Gastroesophageal sphincter (tissue), 4 donors: ENCODE measurements at regions not wholly inside any gene's neighbourhood (a gene's known extent, or its start where the extent isn't known, plus 50 kb on each side); places are given as distances from the start of the nearest gene placed in this dataset.

Source experiments
- ATAC-seq: fragments of 150-250 bp; one replicate; pipeline ENCODE4 v1.9.1; 2016; ENCODE audit warnings: mild to moderate bottlenecking, moderate library complexity
- H3K27ac ChIP-seq, 4 donors: fragments of 200-600 bp; sonication (generic) in 3 of 4; 1 replicate in 3 of 4; 2 replicates in 1 of 4; pipeline ENCODE4 v1.5.1; 2016 to 2019
- H3K27me3 ChIP-seq: fragments of 200-600 bp; sonication (generic); one replicate; pipeline ENCODE4 v1.5.1; 2019
- H3K36me3 ChIP-seq, 2 donors: fragments of 200-600 bp; sonication (generic); one replicate each; pipeline ENCODE4 v1.5.1; 2019; ENCODE audit warnings: control low read depth in 1 of 2
- H3K4me1 ChIP-seq, 3 donors: fragments of 200-600 bp; sonication (generic); 1 replicate in 2 of 3; 2 replicates in 1 of 3; pipeline ENCODE4 v1.5.1; 2016 to 2019; ENCODE audit warnings: control low read depth in 2 of 3
- H3K4me3 ChIP-seq, 2 donors: fragments of 200-600 bp; sonication (generic); one replicate each; pipeline ENCODE4 v1.5.1; 2019; ENCODE audit warnings: mild to moderate bottlenecking in 1 of 2, moderate library complexity in 1 of 2
- H3K9me3 ChIP-seq, 3 donors: fragments of 200-600 bp; sonication (generic); one replicate each; pipeline ENCODE4 v1.5.1; 2017 to 2019; ENCODE audit warnings: control low read depth in 2 of 3
- EP300 ChIP-seq: sonication (generic); formaldehyde crosslinking; IDR thresholded peaks from one replicate; pipeline ENCODE4 v1.6.1; 2017; ENCODE audit warnings: antibody characterized with exemption, mild to moderate bottlenecking
- POLR2A ChIP-seq, 2 donors: fragments of 450-650 bp; IDR thresholded peaks; one replicate each; pipeline ENCODE4 v1.6.1; 2017; ENCODE audit warnings: antibody characterized with exemption in 2 of 2, mild to moderate bottlenecking in 2 of 2, moderate library complexity in 1 of 2
- POLR2AphosphoS5 ChIP-seq: sonication (generic); formaldehyde crosslinking; IDR thresholded peaks from one replicate; pipeline ENCODE4 v1.6.1; 2017; ENCODE audit warnings: antibody characterized with exemption
- WGBS, 2 donors: methylation state at CpG; one replicate each; pipeline ENCODE4 v1.1.5; 2018; ENCODE audit warnings: low coverage in 1 of 2; 5-methylcytosine and 5-hydroxymethylcytosine counted together
- TF ChIP-seq, protein P1 (sequence below), 4 experiments: fragments of 200-600 bp in 2 of 4; fragments of 450-650 bp in 2 of 4; sonication (generic) in 1 of 4; IDR thresholded peaks; one replicate each; pipeline ENCODE4 v1.5.1; 2017 to 2019; ENCODE audit warnings: antibody characterized with exemption in 4 of 4, mild to moderate bottlenecking in 2 of 4, moderate library complexity in 2 of 4

DNA sequence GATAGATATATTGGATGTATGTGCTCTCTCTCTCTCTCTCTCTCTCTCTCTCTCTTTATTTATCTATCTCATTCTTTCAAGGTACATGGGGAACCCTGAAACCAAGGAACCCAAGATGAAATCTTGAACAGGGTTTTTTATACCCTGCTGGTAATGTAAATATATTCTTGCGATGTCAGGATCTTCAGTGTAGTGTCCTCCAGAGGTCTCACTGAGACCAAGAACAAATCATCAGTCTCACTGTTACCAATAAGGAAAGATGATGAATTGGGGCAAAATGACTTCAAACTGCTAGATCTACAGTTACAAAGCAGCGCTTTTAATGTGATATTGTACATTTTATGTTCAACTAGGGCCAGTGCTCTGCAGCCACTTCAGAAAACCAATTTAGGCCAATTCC lies 423.5 kb downstream of the ANKRD7 start:
- Histone ChIP-seq H3K36me3 (no peaks in the 10 kb centered on the region), H3K27me3 (no peaks in the 10 kb centered on the region), H3K27ac (no peak overlapping the region), H3K9me3 (no peaks in the 10 kb centered on the region), H3K4me3 (no peak overlapping the region), H3K4me1 (no peaks in the 10 kb centered on the region)
- no peak for ATAC-seq
- TF ChIP-seq POLR2AphosphoS5 (no peak), EP300 (no peak), POLR2A (IDR thresholded peaks at IDR 0.05) (no peak)
- TF ChIP-seq, protein P1, sequence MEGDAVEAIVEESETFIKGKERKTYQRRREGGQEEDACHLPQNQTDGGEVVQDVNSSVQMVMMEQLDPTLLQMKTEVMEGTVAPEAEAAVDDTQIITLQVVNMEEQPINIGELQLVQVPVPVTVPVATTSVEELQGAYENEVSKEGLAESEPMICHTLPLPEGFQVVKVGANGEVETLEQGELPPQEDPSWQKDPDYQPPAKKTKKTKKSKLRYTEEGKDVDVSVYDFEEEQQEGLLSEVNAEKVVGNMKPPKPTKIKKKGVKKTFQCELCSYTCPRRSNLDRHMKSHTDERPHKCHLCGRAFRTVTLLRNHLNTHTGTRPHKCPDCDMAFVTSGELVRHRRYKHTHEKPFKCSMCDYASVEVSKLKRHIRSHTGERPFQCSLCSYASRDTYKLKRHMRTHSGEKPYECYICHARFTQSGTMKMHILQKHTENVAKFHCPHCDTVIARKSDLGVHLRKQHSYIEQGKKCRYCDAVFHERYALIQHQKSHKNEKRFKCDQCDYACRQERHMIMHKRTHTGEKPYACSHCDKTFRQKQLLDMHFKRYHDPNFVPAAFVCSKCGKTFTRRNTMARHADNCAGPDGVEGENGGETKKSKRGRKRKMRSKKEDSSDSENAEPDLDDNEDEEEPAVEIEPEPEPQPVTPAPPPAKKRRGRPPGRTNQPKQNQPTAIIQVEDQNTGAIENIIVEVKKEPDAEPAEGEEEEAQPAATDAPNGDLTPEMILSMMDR (IDR thresholded peaks at IDR 0.05): no peak
- WGBS, 2 donors: 76 to 94% methylated on average over 2 of the region's 2 CpGs

GRCh38 chr7:118657391-118658005 lies 433.0 kb downstream of the ANKRD7 start:
- 49 to 55% methylated on average over 5 of the region's 5 CpGs for WGBS, 2 donors
- no peak overlapping the region for H3K4me3 ChIP-seq
- no peak overlapping the region for H3K27ac ChIP-seq
- H3K27me3 ChIP-seq: no peaks in the 10 kb centered on the region
- H3K4me1 ChIP-seq: no peaks in the 10 kb centered on the region
- TF ChIP-seq POLR2A (IDR thresholded peaks at IDR 0.05) (no peak), EP300 (no peak), POLR2AphosphoS5 (no peak)
- TF ChIP-seq, protein P1 (IDR thresholded peaks at IDR 0.05): no peak
- ATAC-seq: no peak
- H3K36me3 ChIP-seq: no peaks in the 10 kb centered on the region
- no peaks in the 10 kb centered on the region for H3K9me3 ChIP-seq

GRCh38 chr7:118662266-118662665 lies 437.8 kb downstream of the ANKRD7 start:
- no peak overlapping the region for H3K4me3 ChIP-seq
- no peak overlapping the region for H3K27ac ChIP-seq
- TF ChIP-seq, protein P1 (IDR thresholded peaks at IDR 0.05): no peak
- TF ChIP-seq POLR2AphosphoS5: no peak
- no peak for TF ChIP-seq EP300
- TF ChIP-seq POLR2A (IDR thresholded peaks at IDR 0.05): no peak
- ATAC-seq: no peak
- 74 to 85% methylated on average over 2 of the region's 2 CpGs for WGBS, 2 donors
- H3K36me3 ChIP-seq: no peaks in the 10 kb centered on the region
- H3K9me3 ChIP-seq: no peaks in the 10 kb centered on the region
- H3K4me1 ChIP-seq: no peaks in the 10 kb centered on the region
- no peaks in the 10 kb centered on the region for H3K27me3 ChIP-seq

DNA sequence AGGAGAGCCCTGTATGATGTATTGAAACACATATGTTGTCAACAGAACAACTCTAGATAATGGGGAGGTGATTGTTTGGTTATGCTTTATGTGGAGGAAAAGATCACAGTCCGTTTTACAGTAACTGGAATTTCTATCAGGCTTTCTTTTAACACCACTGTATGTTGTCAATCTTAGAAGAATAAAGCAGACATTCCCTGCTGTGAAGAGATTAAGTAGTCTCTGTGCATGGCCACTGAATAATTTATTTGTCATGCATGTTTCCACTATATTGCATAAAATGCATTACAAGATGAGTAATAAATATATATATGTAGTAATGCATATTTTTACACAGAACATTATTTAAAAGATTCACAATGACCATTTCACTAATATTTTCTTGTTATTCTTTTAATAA lies 440.0 kb downstream of the ANKRD7 start:
- WGBS, 2 donors: 67% methylated on average over 1 of the region's 1 CpG
- H3K36me3 ChIP-seq: no peaks in the 10 kb centered on the region
- no peak for ATAC-seq
- H3K27me3 ChIP-seq: no peaks in the 10 kb centered on the region
- no peak overlapping the region for H3K4me3 ChIP-seq
- no peak overlapping the region for H3K27ac ChIP-seq
- no peaks in the 10 kb centered on the region for H3K9me3 ChIP-seq
- no peaks in the 10 kb centered on the region for H3K4me1 ChIP-seq
- TF ChIP-seq POLR2AphosphoS5: no peak
- no peak for TF ChIP-seq POLR2A (IDR thresholded peaks at IDR 0.05)
- TF ChIP-seq, protein P1 (IDR thresholded peaks at IDR 0.05): no peak
- TF ChIP-seq EP300: no peak

DNA sequence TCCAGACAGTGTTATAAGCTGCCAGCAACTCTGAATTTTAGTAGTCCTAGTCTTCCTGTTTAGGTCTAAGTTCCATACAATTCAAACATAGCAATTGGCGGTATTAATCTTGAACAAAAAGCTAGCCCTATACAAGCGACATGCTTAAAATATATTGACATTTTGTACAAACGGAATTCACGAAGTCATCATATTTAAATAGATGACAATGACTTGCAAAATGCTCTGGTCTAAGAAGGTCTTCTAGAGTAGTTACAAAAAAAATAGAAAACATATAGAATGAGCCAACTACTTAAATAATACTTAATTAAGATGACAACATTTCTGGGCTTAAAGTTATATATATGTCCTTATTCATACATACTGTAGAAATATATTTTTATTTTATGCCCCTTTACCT lies 446.6 kb downstream of the ANKRD7 start:
- Histone ChIP-seq H3K4me1 (no peaks in the 10 kb centered on the region), H3K36me3 (no peaks in the 10 kb centered on the region), H3K27me3 (no peaks in the 10 kb centered on the region), H3K27ac (no peak overlapping the region), H3K4me3 (no peak overlapping the region), H3K9me3 (no peaks in the 10 kb centered on the region)
- WGBS, 2 donors: 58 to 67% methylated on average over 4 of the region's 4 CpGs
- TF ChIP-seq, protein P1 (IDR thresholded peaks at IDR 0.05): no peak
- no peak for TF ChIP-seq POLR2AphosphoS5
- no peak for TF ChIP-seq EP300
- no peak for ATAC-seq
